K562 (cell line): ENCODE measurements at regions not wholly inside any gene's neighbourhood (a gene's known extent, or its start where the extent isn't known, plus 50 kb on each side); places are given as distances from the start of the nearest gene placed in this dataset.

ENCODE experiments used
- ELF4 ChIP-seq: fragments of 450-650 bp; formaldehyde crosslinking; IDR thresholded peaks from 2 replicates; pipeline ENCODE4 v1.4.0; 2022; ENCODE audit warnings: missing genetic modification characterization
- ID3 ChIP-seq, 2 experiments: fragments of 250-450 bp in 1 of 2; fragments of 450-650 bp in 1 of 2; sonication (Bioruptor Pico) in 1 of 2; IDR thresholded peaks; 2 replicates each; pipeline versions ENCODE4 v1.6.1 to v1.8.0; 2016 to 2021; ENCODE audit warnings: mild to moderate bottlenecking in 2 of 2, moderate library complexity in 2 of 2, missing compliant biosample characterization in 1 of 2, missing genetic modification characterization in 1 of 2
- ZNF121 ChIP-seq: sonication (generic); formaldehyde crosslinking; conservative IDR thresholded peaks from 2 replicates; pipeline ENCODE4 v1.8.0; 2022; ENCODE audit warnings: missing genetic modification reagents
- ZNF197 ChIP-seq: fragments of 200-800 bp; sonication (Bioruptor generic); IDR thresholded peaks from 2 replicates; pipeline ENCODE4 v1.6.1; 2016; ENCODE audit warnings: low read depth, missing genetic modification characterization, missing compliant biosample characterization
- ZNF274 ChIP-seq: IDR thresholded peaks from 2 replicates; pipeline ENCODE4 v1.6.1; 2011; ENCODE audit warnings: low read depth, mild to moderate bottlenecking, low read length, moderate library complexity, borderline replicate concordance
- TF ChIP-seq, protein P1 (sequence below): fragments of 450-650 bp; IDR thresholded peaks from 2 replicates; pipeline ENCODE4 v1.6.1; 2016; ENCODE audit warnings: low read depth

- TF ChIP-seq, protein P1, sequence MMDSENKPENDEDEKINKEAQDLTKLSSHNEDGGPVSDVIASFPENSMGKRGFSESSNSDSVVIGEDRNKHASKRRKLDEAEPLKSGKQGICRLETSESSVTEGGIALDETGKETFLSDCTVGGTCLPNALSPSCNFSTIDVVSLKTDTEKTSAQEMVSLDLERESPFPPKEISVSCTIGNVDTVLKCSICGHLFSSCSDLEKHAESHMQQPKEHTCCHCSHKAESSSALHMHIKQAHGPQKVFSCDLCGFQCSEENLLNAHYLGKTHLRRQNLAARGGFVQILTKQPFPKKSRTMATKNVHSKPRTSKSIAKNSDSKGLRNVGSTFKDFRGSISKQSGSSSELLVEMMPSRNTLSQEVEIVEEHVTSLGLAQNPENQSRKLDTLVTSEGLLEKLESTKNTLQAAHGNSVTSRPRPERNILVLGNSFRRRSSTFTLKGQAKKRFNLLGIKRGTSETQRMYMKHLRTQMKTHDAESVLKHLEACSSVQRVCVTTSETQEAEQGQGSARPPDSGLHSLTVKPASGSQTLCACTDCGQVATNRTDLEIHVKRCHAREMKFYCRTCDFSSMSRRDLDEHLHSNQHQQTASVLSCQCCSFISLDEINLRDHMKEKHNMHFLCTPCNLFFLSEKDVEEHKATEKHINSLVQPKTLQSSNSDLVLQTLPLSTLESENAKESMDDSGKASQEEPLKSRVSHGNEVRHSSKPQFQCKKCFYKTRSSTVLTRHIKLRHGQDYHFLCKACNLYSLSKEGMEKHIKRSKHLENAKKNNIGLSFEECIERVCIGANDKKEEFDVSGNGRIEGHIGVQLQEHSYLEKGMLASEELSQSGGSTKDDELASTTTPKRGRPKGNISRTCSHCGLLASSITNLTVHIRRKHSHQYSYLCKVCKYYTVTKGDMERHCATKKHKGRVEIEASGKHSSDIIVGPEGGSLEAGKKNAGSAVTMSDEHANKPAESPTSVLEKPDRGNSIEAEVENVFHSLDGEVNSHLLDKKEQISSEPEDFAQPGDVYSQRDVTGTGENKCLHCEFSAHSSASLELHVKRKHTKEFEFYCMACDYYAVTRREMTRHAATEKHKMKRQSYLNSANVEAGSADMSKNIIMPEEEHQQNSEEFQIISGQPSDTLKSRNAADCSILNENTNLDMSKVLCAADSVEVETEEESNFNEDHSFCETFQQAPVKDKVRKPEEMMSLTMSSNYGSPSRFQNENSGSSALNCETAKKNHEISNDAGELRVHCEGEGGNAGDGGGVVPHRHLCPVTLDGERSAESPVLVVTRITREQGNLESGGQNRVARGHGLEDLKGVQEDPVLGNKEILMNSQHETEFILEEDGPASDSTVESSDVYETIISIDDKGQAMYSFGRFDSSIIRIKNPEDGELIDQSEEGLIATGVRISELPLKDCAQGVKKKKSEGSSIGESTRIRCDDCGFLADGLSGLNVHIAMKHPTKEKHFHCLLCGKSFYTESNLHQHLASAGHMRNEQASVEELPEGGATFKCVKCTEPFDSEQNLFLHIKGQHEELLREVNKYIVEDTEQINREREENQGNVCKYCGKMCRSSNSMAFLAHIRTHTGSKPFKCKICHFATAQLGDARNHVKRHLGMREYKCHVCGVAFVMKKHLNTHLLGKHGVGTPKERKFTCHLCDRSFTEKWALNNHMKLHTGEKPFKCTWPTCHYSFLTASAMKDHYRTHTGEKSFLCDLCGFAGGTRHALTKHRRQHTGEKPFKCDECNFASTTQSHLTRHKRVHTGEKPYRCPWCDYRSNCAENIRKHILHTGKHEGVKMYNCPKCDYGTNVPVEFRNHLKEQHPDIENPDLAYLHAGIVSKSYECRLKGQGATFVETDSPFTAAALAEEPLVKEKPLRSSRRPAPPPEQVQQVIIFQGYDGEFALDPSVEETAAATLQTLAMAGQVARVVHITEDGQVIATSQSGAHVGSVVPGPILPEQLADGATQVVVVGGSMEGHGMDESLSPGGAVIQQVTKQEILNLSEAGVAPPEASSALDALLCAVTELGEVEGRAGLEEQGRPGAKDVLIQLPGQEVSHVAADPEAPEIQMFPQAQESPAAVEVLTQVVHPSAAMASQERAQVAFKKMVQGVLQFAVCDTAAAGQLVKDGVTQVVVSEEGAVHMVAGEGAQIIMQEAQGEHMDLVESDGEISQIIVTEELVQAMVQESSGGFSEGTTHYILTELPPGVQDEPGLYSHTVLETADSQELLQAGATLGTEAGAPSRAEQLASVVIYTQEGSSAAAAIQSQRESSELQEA, result no peak
- no peak for TF ChIP-seq ZNF197
- no peak for TF ChIP-seq ID3 (CRISPR knock-in tag; IDR thresholded peaks at IDR 0.05)
- TF ChIP-seq ID3 (tag; IDR thresholded peaks at IDR 0.05), result no peak
- TF ChIP-seq ELF4 (CRISPR knock-in tag), result no peak
- TF ChIP-seq ZNF121 (CRISPR knock-in tag), result no peak
- TF ChIP-seq ZNF274, result no peak
- TF ChIP-seq, all 486 proteins: peak for 0
Measured at GRCh38 chr2:67760995-67761394, 301.8 kb downstream of the C1D start (continued).
